ENCODE measurements at regions not wholly inside any gene's neighbourhood (a gene's known extent, or its start where the extent isn't known, plus 50 kb on each side); places are given as distances from the start of the nearest gene placed in this dataset.

DNA sequence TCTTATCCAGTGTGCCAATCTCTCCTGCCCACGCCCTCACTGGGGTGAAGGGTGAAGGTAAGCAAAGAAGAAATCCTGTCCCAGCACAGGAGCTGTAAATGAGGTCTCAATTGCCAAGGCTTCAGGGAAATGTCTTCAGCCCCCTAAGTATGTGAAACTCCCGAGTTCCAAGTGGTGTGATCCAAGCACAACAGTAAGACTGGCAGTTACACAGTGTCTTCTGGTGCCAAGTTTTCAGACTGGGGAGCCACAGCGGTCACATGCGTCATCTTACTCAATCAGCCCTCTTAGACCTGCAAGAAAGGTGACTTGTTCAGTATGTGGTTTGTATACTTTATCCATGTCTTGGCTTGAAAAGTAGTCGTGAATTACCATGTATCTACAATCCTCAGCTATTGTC is 55.0 kb upstream of the SPRED2 start:
- no peak for TF ChIP-seq ZNF24 (IDR thresholded peaks at IDR 0.05)
- TF ChIP-seq ZNF232 (CRISPR knock-in tag; IDR thresholded peaks at IDR 0.05; ENCODE audit: borderline replicate concordance): no peak
- TF ChIP-seq ZNF17 (CRISPR knock-in tag; IDR thresholded peaks at IDR 0.05): no peak
- TF ChIP-seq RAD21 (CRISPR knock-in tag; IDR thresholded peaks at IDR 0.05): no peak
- no peak for TF ChIP-seq POLR2AphosphoS5 (IDR thresholded peaks at IDR 0.05; ENCODE audit: low read depth, low read length)
- no peak for TF ChIP-seq ZNF317 (CRISPR knock-in tag; IDR thresholded peaks at IDR 0.05)
